Fibroblast of skin of scalp (primary cell): ENCODE measurements at regions not wholly inside any gene's neighbourhood (a gene's known extent, or its start where the extent isn't known, plus 50 kb on each side); places are given as distances from the start of the nearest gene placed in this dataset.
A peak's percentile ranks its signal among the peaks of the same experiment; 100 is the strongest.

Source experiments
- DNase-seq: peaks from one replicate; pipeline ENCODE4 v3.0.0-alpha.2; 2013

DNA sequence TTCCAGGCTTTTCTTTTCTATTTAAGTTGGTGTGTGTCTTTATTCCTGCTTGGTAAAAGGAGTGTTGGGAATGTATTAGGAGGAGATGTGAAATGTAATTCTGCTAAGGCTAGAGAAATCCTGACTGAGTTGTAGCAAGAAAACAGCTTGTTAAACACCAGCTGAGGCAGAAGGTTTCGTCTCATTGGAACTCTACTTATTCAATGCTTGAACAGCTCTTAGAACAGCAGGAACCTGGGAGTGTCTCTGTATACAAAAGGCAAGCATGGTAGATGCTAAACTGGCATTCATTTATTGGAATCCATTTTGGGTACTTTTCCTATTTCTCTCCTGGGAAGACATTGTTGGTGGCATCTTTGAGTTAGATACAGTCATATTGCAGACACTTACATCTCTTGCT lies 280.9 kb downstream of the HRH4 start:
- DNase-seq = no peak

DNA sequence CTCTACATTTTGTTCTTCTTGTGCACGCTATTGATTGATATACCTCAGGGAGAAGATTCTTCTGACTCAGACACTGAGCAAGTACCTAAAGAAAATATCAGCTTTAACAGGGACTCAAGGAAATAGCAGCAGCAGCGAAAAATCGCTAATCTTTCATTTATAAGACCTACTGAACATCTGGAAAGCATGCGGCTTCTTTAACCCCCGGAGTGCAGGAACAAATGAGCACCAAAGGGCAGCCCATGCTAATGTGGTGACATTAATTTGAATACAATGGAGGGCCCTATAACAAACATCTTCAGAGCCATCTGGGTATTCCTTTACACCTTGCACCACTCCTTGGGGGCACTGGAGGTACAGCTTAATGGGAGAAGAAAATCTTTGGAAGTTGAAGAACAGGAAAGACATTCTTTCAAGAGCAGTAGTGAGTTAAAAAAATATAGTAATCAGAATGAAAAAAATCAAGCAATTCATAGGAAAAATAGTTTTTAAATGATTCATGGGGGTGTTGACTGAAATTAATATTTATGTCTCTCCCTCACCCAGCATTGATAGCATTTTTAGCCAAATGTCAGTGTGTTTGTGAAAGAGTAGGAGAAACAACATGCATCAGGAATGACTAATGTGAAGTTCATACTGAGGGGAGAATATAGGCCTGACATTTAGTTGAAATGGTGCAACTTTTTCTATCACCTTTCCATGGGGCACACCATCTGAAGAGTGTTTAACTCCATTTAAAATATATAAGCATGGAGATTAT lies 281.7 kb downstream of the HRH4 start:
- peak; percentile 88 for DNase-seq

DNA sequence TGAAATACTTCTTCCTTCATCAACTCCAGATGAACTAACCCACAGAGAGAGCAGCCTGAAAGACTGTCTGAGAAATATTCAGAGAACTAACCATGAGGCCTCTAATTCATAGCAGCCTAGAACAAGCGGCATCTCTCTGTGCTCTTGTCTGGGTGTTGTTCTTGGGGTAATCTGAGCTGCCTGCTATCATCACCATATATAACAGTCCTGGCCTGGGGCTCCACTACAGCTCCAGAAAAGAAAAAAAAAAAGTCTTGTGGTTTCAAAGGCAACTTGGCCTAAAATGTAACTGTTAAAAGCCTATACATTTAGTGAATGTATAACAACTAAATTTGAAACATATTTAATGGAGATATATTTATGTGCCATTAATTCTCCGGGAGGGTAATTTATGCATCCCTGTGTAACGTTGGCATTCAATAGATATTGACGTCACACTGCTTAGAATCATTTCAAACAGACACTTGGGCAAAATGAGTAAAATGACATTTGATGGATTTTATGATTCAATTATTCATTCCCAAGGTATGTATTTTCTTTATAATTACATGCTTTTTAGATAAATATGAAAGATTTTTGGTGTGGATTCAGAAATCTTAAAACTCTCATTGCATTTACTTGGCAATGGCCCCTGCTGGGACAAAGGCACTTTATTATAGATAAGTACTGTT lies 294.3 kb downstream of the HRH4 start:
- DNase-seq = peak; percentile 58

DNA sequence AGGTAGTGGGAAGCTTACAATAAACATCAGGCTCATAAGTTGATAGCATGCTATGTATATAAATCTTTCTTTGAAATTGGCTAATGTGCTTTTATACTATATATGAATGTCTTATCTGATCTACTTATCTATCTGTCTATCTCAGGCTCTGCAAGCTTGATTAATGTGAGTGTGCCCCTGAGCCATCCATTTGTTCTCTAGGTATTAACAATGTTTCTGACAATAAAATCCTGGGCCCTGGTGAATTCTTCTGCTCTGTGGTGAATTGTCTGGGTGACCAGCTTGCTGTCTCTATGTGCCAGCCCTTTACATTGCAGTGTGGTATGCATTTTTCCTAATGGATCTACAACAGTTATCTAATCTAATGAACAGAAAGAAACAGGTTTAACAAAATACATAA lies 295.9 kb downstream of the HRH4 start:
- no peak for DNase-seq

DNA sequence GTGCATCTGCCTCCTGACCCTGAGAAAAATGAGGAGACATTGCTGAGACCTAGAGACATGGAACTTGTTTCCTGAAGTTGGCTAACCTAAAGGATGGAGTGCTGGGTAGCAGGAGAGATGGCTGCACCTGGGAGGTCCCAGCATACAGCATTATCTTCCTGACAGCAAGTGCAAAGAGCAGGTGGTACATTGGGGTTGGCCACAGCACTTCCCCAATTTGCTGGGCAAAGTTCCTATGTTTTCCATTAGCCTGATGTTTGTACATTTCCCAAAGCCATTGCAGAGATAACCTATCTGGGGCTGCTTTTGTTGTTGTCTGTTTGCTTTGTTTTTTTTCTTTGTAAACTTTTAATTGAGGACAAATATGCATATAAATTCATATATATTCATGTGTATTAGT lies 296.7 kb downstream of the HRH4 start:
- no peak for DNase-seq

DNA sequence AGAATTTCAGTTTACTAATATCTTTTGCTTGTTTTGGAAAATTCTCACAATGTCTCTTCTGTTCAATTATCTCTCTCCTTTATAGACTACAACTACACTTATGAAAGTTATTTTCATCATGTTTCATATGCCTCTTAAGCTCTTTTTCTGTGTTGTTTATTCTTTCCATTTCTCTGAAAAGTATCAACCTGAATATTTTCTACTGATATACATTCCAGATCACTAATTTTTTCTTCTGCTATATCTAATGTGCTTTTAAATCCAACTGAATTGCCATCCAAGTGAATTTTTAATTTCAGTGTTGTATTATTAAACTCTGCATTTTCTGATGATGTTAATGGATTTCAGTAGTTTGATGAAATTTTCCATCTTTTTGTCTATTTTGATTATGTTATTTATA lies 301.3 kb downstream of the HRH4 start:
- no peak for DNase-seq

DNA sequence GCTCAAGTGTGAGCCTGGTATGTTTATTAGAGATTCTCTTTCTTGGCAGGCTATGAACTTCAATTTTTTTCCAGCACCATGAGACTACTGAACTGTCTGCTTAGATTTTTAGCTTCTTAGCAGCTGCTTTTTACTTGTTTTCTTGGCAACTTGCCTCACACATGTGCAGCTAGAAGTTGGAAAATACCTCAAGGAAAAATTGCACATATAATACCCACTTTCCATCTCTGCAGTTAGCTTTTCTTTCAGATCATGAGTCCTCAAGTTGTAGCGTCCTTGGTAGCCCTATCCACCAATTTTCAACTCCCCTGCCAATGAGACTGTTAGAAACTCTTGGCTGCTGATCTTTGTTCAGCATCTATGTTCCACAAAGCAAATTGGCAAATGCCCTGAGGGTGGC lies 302.1 kb downstream of the HRH4 start:
- DNase-seq = no peak

DNA sequence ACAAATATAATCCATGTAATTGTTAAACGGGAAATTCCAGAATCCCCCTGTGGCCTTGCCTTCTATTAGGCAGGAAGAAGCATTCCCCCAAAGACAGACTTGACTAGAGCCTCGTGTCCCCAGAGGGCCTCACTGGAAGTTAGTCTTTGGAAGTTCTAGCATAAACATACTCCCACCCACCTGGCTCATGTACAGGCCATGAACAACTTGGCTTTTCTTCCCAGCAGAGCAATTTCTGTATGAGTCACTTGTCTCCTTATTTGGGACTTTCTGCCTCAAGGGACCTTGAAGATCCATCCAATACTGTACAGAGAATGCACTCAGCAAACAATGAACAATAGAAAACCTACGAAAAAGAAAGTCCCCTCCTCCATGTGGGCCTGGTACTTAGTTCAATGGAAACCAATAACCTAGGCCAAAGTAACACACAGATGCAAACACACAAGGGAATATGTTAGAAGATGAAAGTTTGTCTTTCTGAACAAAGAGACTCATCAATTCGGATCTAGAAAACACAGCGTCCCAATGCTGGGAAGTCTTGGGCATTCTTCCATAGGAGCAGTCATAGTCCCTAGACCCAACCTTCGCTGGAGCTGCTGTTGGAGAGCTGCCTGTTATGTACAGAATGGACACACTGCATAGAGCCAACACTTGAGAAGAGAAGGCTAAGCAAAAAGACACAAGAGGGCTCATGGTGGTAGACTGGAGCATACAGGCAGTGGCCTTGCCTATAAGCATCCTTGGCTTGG lies 303.5 kb downstream of the HRH4 start:
- DNase-seq = peak; percentile 60

DNA sequence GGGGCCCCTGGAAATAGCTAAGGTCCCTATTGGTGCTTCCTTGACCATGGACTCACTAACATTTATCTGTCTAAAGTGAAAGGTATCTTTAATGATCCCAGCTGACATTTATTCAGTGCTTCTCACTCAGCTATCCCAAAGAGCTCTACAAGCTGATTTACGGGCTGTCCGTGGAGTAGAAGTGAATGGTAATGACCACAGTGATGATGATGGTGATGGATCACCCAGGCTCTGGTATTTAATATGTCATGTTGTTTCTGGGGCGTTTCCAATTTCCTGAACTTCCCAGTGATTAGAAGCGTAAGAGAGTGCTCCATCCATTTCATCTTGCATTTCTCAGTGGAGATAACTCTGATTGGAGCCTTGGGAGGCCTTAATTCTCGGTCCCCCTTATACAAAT lies 304.3 kb downstream of the HRH4 start:
- peak; percentile 33 for DNase-seq

DNA sequence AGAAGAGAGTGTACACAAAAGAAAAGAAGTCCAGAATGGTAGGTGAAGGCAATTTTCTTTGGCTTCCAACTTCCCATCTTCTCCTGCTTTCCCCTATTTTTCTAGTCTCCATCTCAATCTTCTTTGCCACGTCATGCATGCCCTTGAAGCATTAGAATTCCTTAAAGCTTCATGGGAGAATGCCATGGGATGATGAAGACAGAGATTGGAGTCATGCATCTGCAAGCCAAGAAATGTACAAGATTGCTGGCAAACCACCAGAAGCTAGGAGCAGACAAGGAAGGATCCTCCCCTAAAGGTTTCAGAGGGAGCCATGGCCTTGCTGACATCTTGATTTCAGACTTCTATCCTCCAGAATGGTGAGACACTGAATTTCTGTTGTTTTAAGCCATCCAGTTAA lies 305.9 kb downstream of the HRH4 start:
- peak; percentile 73 for DNase-seq

DNA sequence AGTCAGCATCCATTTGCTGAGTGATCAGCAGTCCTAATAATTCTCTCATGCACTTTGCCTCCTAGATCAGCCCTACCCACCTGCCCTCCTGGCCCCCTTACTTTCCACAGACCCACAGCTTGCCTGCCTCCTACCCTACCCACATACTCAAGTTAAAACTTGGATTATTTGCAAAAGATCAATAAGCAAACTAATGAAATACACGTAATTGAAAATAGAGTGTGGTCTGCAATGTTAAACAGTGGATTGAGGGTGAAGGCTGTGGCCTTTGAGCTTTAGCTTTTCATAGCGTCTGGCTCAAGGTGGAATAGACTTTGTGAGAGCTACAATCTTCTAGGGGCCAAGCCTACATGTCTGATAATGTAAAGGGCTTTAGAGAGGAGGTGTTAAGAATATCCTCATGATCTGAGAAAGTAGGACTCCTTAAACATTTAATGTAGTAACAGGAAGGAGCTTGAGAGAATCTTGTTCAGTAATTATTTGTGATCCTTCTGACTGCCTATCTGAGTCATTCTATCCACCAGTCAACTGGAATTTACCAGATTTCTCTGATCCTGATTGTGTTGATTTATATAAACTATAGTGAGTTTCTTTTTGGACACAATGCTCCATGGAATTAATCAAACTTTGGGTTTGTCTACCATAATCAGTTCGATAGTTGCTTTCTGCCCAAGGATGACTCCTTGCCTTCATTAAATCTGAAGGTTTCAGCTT lies 310.0 kb downstream of the HRH4 start:
- no peak for DNase-seq

DNA sequence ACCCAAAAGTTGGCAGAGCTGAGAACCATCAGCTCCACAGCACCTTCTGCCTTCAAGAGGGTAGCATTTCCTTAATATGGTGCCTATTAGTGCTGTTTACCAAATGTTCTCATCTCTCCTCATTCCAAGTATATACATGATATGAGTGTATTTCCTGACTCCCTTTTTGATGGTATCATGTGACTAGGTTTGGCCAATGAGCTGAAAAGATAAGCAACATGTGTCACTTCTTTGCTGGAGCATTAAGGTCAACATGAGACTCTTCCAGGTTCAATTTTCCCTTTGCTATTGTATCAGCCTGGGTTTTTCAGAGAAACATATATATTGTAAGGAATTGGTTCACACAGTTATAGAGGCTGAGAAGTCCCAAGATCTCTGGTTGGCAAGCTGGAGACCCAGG lies 310.9 kb downstream of the HRH4 start:
- no peak for DNase-seq

DNA sequence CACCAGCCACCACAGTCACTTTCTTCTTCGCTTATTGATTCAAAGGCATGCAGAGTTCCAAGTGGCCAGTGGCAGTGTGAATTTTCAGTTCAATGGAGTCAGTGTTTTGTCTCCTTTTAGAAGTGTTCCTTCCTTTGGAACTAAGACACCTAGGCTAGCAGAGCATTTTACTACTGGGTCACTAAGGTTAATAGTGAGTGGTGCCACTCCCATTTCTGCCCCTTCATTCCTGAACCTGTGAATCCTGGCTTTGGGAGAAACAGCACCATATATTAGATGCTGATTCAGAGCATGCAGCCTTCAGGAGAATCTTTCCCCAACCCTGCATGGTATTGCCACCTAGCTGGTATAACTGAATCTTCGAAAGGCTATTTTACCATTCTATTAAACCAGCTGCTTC lies 312.7 kb downstream of the HRH4 start:
- DNase-seq = no peak

DNA sequence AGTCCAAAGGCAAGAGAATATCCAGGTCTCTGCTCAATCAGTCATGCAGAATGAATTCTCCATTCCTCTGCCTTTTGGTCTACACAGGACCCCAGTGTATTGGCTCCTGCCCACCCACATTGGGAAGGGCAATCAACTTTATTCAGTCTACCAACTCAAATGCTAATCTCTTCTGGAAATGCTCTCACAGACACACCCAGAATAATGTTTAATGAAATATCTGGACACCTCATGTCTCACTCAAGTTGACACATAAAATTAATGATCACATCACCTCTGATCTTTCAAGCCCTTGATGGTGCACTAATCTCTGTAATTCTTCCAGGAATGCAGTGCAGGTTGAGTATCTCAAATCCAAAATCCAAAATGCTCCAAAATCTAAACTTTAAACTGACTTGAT lies 315.6 kb downstream of the HRH4 start:
- no peak for DNase-seq

DNA sequence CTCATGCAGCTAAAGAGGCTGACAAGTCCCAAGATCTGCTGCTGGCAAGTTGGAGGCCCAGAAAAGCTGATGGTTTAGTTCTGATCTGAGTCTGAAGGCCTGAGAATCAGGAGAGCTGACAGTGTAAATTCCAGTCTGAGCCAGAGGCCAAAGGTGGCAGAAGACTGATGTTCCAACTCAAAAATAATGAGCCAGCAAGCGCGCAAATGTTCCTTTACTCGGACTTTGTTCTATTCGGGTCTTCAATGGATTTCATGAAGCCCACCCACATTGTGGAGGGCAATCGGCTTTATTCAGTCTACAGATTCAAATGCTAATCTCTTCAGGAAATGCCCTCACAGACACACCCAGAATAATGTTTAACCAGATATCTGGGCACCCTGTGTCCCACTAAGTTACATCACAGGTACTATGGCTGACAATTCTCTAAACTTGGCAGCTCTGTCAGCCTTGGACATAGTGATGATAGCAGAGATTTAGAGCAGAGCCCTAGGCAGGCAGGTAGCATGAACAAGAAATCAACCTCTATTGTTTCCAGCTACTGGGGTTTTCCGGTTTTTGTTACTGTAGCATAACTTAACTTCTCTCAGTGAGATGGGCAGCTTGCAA lies 318.5 kb downstream of the HRH4 start:
- no peak for DNase-seq

DNA sequence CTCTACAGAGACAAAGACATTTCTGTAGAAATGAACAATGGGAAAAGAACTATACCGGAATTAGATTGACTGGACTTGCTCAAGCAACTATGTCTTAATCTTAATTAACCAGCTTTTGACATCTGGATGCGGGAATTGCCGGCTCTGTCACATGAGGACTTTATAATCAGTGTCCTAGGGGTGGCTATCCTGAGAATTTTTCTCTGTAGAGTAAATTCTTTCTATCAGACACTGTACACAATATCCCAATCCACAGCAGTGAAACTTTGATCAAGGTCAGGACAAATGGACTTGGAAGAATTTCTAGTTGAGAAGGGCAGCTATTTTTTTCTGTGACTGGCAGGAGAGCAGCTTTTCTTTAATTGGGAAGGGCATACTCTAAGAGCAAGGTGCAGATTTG lies 322.1 kb downstream of the HRH4 start:
- DNase-seq = no peak

DNA sequence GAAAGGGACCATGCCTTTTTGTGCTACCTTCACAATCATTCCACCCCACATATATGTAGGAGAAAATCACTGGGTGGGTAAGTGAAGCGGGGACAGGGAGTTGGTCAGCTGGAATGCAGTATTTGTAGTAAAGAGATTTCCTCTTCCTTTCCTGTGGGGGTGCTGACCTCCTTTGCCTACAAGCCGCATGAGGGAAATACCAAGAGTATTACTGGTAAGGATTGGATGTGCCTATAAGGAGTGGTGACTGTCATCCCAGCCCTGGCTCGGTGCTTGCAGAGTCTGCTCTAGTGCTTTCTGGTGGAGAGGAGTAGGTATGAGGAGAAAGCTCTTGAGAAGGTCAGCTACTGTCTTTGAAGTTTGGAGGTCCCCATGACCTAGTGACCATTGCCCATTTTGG lies 324.6 kb downstream of the HRH4 start:
- no peak for DNase-seq

DNA sequence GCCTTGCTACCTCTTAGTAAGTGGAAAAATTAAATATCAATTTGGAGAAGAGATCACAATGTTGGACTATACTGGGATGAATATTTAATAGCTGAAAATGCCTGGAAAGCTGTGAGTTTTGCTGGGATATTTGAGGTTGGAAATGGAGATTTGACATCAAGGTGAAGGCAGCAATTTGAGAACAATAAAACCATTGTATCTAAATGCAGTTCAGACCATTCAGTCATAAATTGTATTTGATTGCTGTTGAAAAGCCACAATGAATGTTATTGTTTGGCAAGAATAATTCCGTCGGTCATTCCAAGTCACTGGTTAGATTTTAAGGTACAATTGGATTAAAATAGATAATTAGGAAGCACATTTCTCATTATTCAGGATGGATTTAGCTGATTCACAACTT lies 325.6 kb downstream of the HRH4 start:
- DNase-seq = no peak

DNA sequence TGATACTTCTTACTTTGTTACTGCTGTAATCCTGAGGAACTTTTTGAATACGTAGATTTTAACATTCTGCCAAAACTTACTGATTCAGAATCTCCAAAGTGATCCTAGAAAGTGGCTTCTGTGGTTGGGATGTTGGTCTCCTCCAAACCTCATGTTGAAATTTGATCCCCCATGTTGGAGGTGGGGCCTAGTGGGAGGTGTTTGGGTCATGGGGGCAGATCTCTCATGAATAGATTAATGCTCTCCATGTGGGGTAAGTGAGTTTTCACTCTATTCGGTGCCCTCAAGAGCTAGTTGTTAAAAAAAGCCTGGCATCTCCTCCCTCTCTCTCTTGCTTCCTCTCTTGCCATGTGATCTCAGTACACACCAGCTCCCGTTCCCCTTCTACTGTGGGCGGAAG lies 329.9 kb downstream of the HRH4 start:
- no peak for DNase-seq

DNA sequence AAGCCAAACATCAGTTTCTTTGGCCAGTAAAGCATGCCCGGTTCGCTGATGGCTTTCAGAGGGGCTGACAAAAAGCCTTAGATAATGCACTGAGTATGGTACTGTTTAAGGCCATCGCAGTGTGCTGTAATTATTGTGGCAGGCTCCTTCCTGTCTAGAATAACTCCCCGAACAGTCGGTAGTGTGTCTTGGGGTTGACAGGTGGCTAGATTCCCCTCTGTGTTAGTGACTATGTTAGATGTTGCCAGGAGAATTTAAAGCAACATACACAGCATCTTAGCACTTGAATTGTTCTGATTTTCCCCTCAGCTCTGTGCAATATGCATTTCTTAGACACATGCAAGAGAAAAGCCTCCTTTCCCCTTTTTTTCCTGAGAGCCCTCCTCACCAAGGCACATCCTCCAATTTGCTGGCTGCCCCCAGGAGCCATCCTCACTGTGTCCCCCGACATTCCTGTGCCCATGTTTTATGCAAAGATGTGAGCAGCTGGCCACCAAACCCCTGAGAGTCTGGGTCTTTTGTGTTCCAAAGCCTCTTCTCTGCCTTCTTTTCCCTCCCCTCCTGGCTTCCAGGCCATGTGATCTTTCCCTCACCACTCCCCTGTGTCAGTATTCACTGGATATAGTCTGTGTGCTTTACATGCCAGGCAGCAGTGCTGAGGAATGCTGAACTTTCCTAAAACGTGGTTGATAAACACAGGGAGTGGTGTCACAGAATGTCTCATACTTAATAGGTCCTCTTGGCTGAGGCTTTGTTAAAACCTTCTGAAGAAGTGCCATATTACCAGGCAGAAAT lies 331.5 kb downstream of the HRH4 start:
- peak; percentile 23 for DNase-seq

DNA sequence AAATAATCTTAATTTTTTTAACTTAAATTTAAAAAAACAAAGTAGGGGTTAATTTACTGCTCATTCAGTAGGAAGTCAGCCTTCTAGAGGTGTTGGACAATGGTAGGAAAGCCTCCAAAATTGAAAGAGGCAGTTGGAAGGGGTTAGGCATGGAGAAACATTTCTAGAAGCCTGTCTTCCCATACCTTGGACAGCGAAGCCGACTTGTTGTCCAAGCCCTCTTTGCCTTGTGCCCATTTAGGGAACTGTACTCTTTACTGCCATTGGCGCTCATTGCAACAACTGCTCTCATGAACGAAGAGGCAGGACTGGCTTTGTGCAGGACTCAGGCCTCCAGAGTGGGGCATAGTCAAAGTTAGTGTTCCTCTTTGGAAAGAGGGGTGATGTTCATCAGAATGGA lies 333.3 kb downstream of the HRH4 start:
- no peak for DNase-seq

DNA sequence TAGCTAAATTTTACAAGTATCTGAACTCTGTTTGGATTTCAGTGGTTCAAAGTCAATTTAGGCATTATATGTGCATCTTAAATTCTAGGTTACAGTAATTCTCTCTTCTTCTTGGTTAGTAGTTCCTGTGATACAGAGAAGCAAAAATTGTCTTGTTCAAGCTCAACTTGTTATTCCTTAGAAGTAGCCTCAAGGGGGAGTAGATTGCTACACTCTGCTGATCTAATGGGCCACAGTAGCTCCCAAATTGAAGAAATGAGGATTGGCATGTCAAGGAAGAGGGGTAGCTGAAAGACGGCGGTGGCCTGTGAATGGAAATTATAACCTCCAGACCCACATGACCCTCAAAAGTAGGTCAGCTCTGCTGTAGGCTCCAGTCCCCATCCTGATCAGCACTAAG lies 334.7 kb downstream of the HRH4 start:
- DNase-seq = no peak
